DMS79 treated with DMSO at 0.1 percent for 48 hours (cell line): ENCODE measurements at regions not wholly inside any gene's neighbourhood (a gene's known extent, or its start where the extent isn't known, plus 50 kb on each side); places are given as distances from the start of the nearest gene placed in this dataset.
"Not testable (repeated sequence)": the region's sequence is repeated elsewhere in the genome, so short reads cannot be mapped to it uniquely, and the experiment has no call there.

ENCODE experiments used
- DNase-seq: peaks from one replicate; lab custom pipeline; 2025; lab: John Stamatoyannopoulos, UW

- DNase-seq, result not testable (repeated sequence)
Measured at GRCh38 chr1:53399370-53400133, 59.6 kb upstream of the DMRTB1 start.

DNA sequence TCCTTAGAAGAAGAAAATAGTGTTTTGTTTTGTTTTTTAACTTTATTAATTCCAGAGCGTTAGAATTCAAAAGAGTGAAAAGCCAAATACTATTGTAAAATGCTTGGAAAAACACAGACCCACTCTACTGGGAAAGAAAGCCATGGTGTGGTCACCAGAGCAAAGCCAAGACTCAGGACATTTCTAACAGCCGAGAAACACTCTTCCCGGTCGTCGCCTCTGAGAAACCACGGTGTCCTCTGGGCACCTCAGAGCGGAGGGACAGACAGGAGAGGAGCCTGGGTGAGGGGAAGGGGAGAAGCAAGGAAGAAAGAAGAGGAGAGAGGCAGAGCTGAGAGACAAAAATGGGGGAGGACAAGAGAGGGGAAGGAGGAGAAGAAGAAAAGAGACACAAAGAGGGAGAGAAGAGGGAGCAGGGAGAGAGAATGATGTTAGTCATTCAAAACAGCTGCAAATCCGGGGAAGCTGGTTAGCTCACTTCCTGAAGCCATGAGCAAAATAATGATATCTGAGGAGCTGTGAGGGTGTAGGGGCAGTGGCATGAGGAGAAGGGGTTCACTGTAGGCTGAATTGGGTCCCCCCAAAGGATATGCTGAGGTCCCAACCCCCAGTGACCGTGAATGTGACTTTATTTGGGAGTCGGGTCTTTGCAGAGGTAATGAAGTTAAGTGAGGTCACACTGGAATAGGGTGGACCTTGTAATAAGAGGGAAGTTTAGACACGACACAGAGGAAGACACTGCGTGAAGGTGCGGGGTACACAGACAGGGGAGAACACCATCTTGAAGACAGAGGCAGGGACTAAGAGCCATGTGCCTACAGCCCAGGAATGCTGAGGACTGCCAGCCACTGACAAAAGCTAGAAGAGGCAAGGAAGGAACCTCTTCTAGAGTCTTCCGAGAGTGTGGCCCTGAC, 58.2 kb upstream of the DMRTB1 start:
- DNase-seq, result no peak

GRCh38 chr1:53401813-53402745, 57.1 kb upstream of the DMRTB1 start:
- DNase-seq, result no peak

- no peak for DNase-seq
Measured at GRCh38 chr1:53402891-53403655, 56.1 kb upstream of the DMRTB1 start.

DNA sequence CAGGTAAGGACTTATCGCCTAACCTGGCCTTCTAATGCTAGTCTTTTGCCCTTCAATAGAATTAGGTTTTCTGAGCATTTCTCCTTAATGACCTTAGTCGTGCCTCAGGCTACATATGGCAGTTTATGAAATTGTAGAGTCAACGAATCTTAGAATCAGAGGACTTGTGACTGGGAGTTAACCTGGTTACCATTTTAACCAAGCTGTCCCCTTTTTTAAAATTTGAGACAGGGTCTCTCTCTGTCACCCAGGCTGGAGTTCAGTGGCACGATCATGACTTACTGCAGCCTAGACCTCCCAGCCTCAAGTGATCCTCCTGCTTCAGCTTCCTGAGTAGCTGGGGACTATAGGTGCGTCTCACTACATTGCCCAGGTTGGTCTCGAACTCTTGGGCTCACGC, 53.5 kb upstream of the DMRTB1 start:
- DNase-seq, result no peak

GRCh38 chr1:53406551-53407235, 52.5 kb upstream of the DMRTB1 start:
- DNase-seq, result no peak

- no peak for DNase-seq
Measured at GRCh38 chr1:53408013-53408754, 51.0 kb upstream of the DMRTB1 start.

DNA sequence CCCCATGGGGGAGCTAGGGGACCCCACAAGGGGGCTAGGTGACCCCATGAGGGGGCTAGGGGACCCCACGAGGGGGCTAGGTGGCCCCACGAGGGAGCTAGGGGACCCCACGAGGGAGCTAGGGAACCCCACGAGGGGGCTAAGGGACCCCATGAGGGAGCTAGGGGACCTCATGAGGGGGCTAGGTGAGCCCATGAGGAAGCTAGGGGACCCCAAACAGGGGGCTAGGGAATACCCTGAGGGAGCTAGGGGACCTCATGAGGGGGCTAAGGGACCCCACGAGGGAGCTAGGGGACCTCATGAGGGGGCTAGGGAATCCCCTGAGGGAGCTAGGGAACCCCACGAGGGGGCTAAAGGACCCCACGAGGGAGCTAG, 50.5 kb upstream of the DMRTB1 start:
- no peak for DNase-seq

DNA sequence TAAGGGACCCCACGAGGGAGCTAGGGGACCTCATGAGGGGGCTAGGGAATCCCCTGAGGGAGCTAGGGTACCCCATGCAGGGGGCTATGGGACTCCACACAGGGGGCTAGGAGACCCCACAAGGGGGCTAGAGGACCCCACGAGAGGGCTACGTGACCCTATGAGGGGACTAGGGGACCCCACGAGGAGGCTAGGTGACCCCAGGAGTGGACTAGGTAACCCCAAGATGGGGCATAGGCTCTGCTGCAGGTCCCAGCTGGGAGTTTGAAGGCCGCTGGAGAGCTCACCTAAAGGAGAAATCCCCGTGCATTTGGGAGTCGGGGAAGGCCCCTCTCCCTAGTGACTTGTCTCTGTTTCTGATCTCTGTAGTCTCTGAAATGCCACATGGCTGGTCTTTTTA, 50.0 kb upstream of the DMRTB1 start:
- no peak for DNase-seq
